DOHH2 (cell line): ENCODE measurements at regions not wholly inside any gene's neighbourhood (a gene's known extent, or its start where the extent isn't known, plus 50 kb on each side); places are given as distances from the start of the nearest gene placed in this dataset.

Experiments
- CTCF ChIP-seq: fragments of 200-600 bp; sonication (generic); IDR thresholded peaks from one replicate; pipeline ENCODE4 v1.5.1; 2014; ENCODE audit warnings: antibody characterized with exemption, mild to moderate bottlenecking, low read depth, low read length; ENCODE audit not compliant: poor library complexity, severe bottlenecking
- EZH2phosphoT487 ChIP-seq: fragments of 200-600 bp; sonication (generic); IDR thresholded peaks from 2 replicates; pipeline ENCODE4 v1.6.1; 2017; ENCODE audit warnings: borderline replicate concordance, mild to moderate bottlenecking, antibody characterized with exemption, low read length, moderate library complexity, mixed read lengths

- no peak for TF ChIP-seq CTCF
- TF ChIP-seq EZH2phosphoT487 = no peak
Observed at GRCh38 chr1:55820501-55820900, 605.3 kb upstream of the USP24 start.
